ACHN (cell line): ENCODE measurements at regions not wholly inside any gene's neighbourhood (a gene's known extent, or its start where the extent isn't known, plus 50 kb on each side); places are given as distances from the start of the nearest gene placed in this dataset.

Experiments used
- DNase-seq: peaks from one replicate; pipeline ENCODE4 v3.0.0-alpha.2; 2015
- in situ Hi-C: cut with HindIII; loops from 2 replicates; pipeline ENCODE4 v1.10.0; 2017; ENCODE audit warnings: low sequenced_read_pairs, low pct_ligation_motif_present, low pct_unique_long_range_greater_than_20kb

DNA sequence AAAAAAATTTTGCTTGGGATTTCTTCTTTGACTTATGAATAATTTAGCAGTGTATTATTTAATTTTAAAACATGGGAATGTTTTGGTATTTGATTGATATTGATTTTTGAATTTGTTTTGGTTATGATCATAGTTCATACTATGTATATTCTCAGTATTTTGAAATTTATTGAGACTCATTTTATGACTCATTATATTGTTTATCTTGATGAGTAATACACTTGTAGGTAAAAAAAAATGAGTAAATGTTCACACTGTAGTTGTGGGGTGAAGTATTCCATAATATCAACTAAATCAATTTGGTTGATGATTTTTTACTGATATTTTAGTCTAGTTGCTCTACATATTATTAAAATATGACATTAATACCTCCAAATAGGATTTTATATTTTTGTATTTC lies 1142.2 kb downstream of the ADGRL3 start:
- in situ Hi-C loops, result no loop called here
- DNase-seq, result no peak

DNA sequence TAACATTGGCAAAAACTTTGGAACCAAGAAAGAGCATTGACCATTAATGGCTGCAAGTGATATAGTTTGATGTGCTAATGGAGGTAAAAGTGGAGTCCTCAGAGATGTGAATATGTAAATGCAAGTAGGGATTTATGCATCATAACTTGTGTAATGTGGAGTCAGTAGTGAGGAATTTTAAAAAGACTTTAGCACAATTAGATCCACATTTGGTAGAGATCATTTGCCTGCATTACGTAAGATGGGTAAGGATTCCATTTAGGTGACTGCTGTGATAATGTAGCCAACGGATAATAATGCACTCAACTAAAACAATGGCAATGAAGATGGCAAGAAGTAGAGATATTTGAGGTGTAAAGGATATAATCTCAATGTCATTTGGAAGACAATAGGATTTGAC lies 1128.4 kb downstream of the ADGRL3 start:
- in situ Hi-C loops, result no loop called here

DNA sequence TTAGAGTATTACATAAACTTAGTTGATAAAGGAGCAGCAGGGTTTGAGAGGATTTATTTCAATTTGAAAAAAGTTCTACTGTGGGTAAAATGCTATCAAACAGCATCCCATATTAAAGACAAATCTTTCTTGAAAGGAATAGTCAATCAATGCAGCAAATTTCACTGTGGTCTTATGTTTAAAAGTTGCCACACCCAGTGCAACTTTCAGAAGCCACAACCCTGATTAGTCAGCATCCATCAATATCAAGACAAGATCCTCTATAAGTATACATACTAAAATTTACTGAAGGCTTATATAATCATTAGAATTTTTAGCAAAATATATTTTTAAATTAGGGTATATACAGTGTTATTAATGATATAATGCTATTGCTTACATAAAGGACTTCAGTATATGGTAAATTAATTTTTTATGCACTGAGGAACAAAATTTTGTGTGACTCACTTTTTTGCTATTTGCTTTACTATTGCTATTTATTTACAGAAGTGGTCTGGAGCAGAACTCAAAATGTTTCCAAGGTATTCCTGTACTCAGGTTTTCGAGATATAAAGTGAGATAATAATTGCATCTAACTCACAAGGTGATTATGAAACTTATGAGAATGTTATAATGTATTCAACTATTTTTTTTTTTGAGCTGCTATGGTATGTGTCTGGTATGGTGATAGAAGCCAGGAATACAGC lies 1127.6 kb downstream of the ADGRL3 start:
- no peak for DNase-seq
- in situ Hi-C loops, result no loop called here

More for the DNA sequence above, 1128.4 kb downstream of the ADGRL3 start:
- no peak for DNase-seq

DNA sequence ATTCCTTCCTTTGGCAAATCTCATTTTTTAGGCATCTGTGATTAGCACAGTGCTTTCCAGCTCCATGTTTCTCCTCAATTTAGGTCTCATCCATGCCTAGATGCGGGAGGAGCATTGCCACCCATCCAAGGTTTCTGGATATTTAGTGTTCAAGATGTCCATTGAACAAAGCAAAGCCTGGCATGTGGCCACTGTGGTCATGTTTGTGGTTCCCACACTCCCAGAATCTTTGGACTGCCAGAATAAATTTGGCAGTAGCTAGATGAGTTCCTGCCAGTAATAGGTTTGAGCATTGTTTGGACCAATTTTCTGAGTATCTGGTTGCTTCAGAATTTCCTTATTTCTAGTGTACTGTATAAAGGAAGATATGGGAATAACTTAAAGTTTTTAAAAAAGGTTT lies 1124.1 kb downstream of the ADGRL3 start:
- in situ Hi-C loops, result no loop called here
- no peak for DNase-seq

DNA sequence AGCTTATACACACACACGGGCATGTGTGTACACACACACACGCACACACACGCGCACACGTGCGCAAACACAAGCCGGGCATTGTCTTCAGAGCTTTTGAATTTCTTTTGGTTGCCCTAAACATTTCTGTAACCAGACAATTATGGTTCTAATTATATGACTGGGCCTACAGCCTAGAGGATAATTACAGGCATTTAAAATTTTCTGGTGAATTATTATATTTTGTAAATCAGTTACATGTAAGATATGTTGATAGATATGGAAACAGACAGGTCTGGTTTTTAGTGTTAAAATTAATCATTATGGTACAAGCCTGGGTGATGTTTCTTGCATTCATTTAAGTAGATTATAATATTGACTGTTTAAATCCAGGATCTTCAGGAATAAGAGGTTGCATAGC lies 1120.5 kb downstream of the ADGRL3 start:
- DNase-seq, result no peak
- in situ Hi-C loops, result no loop called here

DNA sequence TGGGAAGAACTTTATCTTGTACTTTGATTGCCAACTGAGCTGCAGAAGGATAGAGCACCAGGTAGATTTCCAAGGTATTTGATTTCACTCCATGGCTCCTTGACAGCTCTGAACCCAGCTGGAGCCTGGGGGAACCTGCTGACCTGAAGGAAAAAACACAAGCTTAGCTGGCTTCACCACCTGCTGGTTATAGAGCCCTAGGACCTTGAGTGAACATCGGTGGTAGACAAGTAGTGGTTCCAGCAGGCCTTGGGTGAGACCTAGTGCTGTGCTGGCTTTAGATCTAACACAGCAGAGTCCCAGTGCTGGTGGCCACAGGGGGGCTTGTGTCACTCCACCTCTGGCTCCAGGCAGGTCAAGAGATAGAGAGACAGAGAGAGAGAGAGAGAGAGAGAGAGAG lies 1102.6 kb downstream of the ADGRL3 start:
- in situ Hi-C loops, result no loop called here
- no peak for DNase-seq

DNA sequence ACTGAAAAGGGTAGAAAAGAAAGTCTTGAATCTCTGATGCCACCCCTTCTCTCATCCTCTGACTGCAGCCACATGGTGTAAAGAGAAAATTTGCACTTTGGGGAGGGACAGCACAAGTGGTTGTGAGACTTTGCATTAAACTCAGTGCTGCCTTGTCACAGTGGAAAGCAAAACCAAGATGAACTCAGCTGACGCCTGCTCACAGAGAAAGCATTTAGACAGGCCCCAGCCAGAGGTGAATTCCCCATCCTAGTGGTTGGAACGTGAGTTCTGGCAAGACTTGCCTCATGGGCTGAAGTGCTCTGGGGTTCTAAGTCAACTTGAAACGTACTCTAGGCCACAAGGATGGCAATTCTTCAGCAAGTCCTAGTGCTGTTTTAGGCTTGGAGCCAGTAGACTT lies 1101.4 kb downstream of the ADGRL3 start:
- in situ Hi-C loops, result no loop called here
- no peak for DNase-seq

DNA sequence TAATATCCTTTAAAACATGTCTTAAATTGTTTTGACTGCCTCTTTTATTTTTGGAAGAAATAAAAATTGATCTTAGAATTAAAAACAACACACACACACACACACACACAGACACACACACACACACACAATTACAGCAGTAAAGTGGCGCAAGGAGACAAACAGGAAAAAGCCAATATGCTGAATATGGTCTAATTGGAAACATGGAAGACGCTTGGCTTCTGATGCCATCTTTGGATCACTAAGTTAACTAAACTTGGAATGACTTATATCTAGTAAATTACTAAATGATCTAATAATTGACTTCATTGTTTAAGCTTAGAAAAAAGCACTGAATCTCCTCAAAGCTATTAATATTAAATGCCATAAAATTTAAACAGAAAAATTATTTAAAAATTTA lies 1093.4 kb downstream of the ADGRL3 start:
- in situ Hi-C loops, result no loop called here
- DNase-seq, result no peak

DNA sequence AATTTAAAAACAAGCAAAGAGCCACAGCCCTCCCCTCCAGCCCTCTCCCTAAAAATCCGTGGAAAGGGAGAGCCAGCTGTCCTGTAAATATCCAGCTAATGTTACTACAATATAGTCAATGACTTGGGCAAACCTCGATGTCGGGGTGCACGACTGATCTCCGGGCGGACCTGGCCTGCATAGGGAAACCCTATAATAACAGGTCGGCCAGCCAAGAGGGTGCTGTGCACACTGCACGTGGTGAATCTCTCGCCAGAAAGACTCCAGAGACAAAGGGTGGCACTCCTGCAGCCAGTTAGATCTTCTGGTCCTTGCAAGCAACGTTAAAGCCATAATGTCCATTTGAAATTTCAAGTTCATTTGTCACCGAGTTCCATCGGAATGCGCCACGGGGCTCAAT lies 1092.8 kb downstream of the ADGRL3 start:
- DNase-seq, result no peak
- in situ Hi-C loops, result no loop called here

DNA sequence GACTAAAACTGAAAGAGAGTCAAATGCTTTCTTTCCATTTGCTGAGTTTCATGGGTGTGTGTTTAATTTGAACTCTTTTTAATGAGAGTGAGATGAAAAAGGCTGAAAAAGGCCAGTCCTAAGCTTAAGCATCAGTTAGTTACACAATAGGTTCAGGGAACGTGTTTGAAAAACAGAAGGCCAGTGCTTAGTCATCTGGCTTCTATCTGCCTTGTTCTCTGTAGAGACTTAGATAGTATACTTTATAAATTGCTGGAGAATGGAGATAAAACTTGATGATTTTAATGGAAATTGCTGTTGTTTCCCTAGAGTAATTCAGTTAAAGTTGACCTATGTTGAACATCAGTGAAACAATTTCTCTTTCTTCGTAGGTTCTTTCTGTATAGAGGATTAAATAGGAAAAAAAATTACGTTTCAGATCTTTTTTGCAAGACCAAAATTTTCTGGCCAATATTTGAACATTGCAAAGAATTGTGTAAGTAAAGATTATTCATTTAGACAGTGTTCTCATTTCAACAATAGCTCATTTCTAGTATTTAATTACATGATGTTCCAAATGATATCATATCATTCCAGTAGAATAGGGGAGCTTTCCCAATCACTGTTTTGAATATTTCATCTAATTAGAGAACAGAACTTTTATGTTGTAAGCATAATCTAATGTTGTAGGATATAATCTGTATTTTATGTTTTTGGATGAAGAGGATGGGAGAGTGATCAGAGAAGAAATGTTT lies 1088.8 kb downstream of the ADGRL3 start:
- no peak for DNase-seq
- in situ Hi-C loops, result no loop called here

DNA sequence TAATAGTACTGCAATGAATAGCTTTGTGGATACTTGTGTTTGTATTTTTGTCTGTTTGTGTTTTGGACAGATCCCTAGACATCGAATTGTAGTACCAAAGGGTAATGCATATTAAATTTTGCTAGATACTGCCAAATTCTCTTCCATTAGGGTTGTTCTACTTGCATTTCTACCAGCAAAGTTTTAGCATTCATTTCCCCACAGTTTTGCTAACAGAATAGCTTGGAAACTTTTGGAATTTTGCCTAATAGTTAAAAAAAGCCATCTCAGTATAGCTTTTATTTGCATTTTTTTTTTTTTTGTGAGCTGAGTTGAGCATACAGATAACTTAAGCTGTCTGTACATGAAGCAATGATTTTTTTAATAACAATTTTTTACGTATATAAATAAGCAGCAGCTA lies 1084.9 kb downstream of the ADGRL3 start:
- in situ Hi-C loops, result no loop called here
- DNase-seq, result no peak

DNA sequence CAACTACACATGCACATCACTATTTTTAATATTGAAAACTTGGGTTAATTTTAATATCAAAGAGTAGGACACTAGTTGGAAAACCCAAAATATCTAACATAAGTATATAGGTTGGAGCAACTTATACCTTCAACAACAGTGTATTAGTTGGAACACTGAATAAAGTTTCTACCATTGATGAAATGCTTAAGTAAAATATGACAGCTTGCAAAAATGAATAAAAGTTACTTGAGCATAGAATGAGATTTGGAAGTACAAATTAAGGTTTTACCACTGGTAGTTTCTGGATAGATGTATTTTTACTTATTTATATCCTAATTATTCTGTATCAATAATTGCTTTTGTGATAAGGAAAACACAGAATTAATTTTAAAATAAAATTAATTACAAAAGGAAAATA lies 1079.6 kb downstream of the ADGRL3 start:
- no peak for DNase-seq
- in situ Hi-C loops, result no loop called here

DNA sequence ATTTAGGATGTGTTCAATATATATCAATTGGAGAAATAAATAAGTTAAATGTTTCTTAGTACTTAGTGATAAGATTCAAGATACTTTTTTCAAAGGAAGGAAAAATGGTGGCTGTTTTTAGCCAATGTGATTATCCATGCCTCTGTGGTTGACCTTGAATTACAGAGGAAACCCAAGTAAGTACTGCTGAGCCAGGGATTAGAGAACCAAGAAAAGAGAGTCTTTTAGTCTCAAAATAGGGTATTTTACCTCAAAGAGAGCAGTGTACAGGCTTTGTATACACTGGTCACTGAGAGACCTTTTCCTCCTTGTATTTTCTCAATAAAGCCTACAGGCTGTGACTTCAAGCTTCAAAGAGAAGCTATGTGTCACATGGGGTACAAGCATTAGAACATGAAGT lies 1075.3 kb downstream of the ADGRL3 start:
- DNase-seq, result no peak
- in situ Hi-C loops, result no loop called here

DNA sequence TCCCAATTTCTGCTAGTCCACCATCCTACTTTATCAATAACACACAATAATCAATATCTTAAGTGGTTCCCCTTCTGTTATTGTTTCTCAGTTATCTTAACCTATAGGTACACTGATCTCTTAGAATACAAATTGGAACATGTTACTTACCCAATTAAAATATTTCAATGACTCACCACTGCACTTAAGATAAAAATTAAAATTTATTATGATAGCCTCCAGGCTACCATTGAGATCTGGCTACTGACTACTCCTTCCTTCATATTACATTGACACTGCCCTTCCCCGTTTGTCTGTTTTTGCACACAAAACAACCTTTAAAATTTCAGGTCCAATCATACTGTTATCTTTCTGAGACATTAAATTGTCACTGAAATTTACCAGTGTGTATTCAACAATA lies 1074.7 kb downstream of the ADGRL3 start:
- DNase-seq, result no peak
- in situ Hi-C loops, result no loop called here

DNA sequence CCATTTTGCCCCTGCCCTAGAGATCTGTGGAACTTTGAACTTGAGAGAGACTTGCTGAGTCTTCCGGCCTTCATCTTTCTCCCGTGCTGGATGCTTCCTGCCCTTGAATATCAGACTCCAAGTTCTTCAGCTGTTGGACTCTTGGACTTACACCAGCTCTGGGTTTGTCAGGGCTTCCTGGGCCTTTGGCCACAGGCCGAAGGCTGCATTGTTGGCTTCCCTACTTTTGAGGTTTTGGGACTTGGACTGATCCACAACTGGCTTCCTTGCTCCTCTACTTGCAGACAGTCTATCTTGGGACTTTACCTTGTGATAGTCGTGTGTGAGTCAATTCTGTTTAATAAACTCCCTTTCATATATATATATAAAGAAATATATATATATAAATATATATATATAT lies 1071.0 kb downstream of the ADGRL3 start:
- in situ Hi-C loops, result no loop called here
- no peak for DNase-seq

DNA sequence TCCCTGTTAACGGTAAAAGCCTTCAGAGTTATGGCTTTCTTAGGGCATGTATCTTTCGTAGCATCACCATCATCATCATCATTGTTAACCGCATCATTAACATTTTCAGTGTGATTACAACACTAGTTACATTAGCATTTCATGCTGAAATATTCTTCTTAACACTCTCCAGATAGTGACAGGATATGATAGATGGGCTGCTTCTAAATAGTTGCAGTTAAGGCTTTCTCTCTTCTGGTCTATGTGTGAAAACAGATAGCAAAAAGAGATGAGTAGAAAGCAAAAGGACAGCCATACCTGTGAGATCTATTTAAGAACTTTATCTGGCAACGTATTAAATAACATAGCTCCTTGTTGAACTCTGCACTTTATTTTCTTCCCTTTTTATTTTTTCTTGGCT lies 1069.8 kb downstream of the ADGRL3 start:
- in situ Hi-C loops, result no loop called here

DNA sequence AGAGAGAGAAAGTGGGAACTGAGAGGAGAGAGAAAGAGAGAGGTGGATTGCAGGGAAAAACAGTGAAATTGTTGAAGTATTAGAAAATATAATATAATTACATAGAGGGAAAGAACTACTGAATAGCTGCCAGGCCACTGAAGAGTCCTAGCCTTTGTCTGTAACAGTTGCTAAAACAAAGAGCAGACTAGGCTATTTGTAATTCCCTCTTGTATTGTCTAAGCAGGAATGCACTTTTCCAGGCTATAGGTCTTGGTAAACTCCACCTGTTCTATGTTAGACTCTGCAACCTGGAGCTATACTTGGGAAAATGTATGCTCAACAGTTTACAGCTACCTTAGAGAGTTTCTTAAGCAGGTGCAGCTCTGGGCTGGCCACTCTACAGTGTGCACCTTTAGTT lies 1063.3 kb downstream of the ADGRL3 start:
- DNase-seq, result no peak
- in situ Hi-C loops, result no loop called here

More for the DNA sequence above, 1069.8 kb downstream of the ADGRL3 start:
- no peak for DNase-seq

DNA sequence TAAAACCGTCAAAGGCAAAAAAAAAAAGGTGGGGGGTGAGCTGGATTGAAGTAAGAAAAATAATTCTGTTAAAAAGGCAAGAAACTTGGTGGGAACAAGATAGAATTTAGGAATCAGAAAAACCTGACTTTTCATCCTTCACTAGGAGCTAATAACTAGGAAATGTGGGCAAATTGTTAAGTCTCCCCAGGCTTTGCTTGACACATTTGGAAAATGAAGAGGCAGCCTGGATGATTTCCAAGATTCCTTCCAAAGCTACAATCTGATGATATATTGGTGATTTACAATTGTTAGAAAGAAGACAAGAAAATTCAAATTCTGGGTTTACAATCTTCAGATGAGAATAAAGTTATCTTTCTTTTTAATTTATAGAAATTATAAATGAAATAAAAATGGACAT lies 1062.5 kb downstream of the ADGRL3 start:
- in situ Hi-C loops, result no loop called here
- no peak for DNase-seq

DNA sequence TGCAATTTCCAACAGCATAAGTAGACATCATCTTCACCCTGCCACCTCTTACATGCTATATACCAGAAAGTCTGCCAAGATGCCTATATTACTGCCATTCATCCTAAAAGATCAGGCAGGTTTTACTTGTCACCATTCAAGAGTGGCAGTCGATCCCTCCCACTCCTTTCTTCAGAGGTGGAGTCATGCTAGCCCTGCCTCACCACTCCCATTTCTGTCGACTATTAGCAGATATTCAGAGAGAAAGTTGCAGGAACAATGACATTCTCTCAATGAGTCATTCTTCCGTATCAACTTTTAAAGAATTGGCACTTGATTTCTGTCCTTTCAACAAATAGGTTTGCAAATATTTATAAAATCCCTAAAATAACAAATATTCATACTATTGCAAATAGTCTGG lies 1060.1 kb downstream of the ADGRL3 start:
- DNase-seq, result no peak
- in situ Hi-C loops, result no loop called here

DNA sequence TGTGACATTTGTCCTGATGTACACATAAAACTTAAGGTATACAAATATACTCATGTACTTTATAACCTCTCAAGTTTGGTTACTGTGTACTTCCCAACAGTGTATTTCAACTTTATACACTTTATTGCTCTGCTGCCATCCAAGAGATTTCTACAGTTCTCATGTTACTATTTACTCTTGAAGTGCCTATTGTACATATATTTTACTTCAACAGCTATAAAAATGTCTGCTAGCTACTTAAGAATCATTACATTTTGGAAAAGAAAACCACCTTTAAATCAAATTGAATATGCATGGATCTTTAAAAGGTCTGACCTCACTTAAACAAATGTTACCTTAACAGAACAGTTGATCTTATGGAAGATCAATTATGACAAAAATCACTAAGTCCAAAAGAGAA lies 1056.4 kb downstream of the ADGRL3 start:
- no peak for DNase-seq
- in situ Hi-C loops, result no loop called here
